ENCODE measurements at regions not wholly inside any gene's neighbourhood (a gene's known extent, or its start where the extent isn't known, plus 50 kb on each side); places are given as distances from the start of the nearest gene placed in this dataset.

DNA sequence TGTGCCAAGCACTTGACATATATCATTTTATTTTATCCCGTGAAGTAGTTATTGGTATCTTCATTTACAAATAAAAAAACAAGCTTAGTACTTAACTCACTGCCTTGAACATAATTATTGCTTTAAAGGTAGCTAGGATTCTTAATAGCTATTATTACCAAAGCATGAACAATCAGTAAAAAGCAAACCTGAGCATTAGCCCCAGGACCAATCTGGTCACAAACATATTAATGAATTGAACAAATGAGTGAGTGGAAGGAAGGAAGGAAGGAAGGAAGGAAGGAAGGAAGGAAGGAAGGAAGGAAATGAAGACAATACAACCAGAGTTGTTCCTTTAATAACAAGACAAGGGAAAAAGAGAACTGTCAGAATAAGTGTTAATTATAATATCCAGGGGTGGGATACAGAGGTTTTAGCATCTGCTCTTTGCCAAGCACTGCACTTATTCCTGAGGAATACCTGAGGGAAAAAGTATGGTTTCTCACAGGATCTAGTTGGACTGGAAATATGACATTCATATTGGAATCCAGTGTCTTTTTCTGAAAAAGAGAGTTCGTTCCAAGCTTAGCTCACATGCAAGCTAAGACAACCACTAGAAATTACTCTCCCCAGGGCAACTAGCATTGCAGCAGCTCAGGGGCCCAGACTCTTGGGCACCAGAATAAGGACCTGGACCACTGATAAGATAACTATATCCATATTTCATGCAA lies 172.9 kb upstream of the MGMT start:
- Histone ChIP-seq H4K20me1 (replicated peaks; ENCODE audit: control insufficient read depth, extremely low read depth, insufficient read depth, low read length) (no peaks in the 10 kb centered on the region), H3K27me3 (ENCODE audit: control insufficient read depth in 2 of 2, insufficient read depth in 2 of 2, low read length in 2 of 2) (no peaks in the 10 kb centered on the region), H3K9ac (replicated peaks; ENCODE audit: extremely low read depth, insufficient read depth, low read length) (no peak overlapping the region), H3K9me1 (replicated peaks; ENCODE audit: control insufficient read depth, extremely low read depth, insufficient read depth, low read length) (no peaks in the 10 kb centered on the region), H3K9me3 (replicated peaks; ENCODE audit: control insufficient read depth, insufficient read depth, low read length) (no peaks in the 10 kb centered on the region), H3K27ac (ENCODE audit: insufficient read depth, low read depth, low read length) (no peak overlapping the region), H3K4me2 (ENCODE audit: insufficient read depth, low read length) (no peak overlapping the region), H2AFZ (ENCODE audit: low read depth, low read length) (no peak overlapping the region), H3K4me3 (replicated peaks in 1 of 3; ENCODE audit: insufficient read depth in 1 of 3, low read depth in 1 of 3, low read length in 3 of 3) (no peak overlapping the region), H3K79me2 (ENCODE audit: control insufficient read depth, insufficient read depth, low read length) (no peaks in the 10 kb centered on the region), H3K4me1 (ENCODE audit: control insufficient read depth, extremely low read depth, insufficient read depth, low read length) (no peaks in the 10 kb centered on the region), H3K36me3 (ENCODE audit: control insufficient read depth in 2 of 2, extremely low read depth in 1 of 2, insufficient read depth in 2 of 2, low read length in 2 of 2) (no peaks in the 10 kb centered on the region)
- TF ChIP-seq POLR2A (IDR thresholded peaks at IDR 0.05; ENCODE audit: low read depth, low read length), result no peak
- TF ChIP-seq MYC (IDR thresholded peaks at IDR 0.05; ENCODE audit: low read depth, low read length), result no peak
- no peak for TF ChIP-seq EZH2 (IDR thresholded peaks at IDR 0.05; ENCODE audit: borderline replicate concordance, low read depth, low read length, severe bottlenecking)
- TF ChIP-seq, protein P1, sequence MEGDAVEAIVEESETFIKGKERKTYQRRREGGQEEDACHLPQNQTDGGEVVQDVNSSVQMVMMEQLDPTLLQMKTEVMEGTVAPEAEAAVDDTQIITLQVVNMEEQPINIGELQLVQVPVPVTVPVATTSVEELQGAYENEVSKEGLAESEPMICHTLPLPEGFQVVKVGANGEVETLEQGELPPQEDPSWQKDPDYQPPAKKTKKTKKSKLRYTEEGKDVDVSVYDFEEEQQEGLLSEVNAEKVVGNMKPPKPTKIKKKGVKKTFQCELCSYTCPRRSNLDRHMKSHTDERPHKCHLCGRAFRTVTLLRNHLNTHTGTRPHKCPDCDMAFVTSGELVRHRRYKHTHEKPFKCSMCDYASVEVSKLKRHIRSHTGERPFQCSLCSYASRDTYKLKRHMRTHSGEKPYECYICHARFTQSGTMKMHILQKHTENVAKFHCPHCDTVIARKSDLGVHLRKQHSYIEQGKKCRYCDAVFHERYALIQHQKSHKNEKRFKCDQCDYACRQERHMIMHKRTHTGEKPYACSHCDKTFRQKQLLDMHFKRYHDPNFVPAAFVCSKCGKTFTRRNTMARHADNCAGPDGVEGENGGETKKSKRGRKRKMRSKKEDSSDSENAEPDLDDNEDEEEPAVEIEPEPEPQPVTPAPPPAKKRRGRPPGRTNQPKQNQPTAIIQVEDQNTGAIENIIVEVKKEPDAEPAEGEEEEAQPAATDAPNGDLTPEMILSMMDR (IDR thresholded peaks at IDR 0.05; ENCODE audit: extremely low read depth in 1 of 2, insufficient read depth in 1 of 2, low read depth in 1 of 2, low read length in 2 of 2), result no peak
- TF ChIP-seq JUN (IDR thresholded peaks at IDR 0.05; ENCODE audit: borderline replicate concordance, insufficient read depth, insufficient read length, low read depth), result no peak
- no peak for TF ChIP-seq FOS (IDR thresholded peaks at IDR 0.05; ENCODE audit: borderline replicate concordance, insufficient read depth, low read length)
- TF ChIP-seq, protein P2, sequence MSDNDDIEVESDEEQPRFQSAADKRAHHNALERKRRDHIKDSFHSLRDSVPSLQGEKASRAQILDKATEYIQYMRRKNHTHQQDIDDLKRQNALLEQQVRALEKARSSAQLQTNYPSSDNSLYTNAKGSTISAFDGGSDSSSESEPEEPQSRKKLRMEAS (IDR thresholded peaks at IDR 0.05; ENCODE audit: insufficient read depth, insufficient read length), result no peak
- no peak for TF ChIP-seq POLR2AphosphoS5 (IDR thresholded peaks at IDR 0.05; ENCODE audit: insufficient read depth, low read depth, low read length)
- FAIRE-seq, result no peak
- no peak for DNase-seq (ENCODE audit: low read depth, low spot score)
- no TSS peak for BruUV-seq (replicated peaks)
- intact Hi-C loops (cut with micrococcal nuclease) (no loop called here), dilution Hi-C loops (cut with MboI; ENCODE audit: extremely low pct_ligation_motif_present, low sequenced_read_pairs) (no loop called here)
- ChIA-PET CTCF (interaction anchor here (1.2 kb wide), 1 partner anchor 23 kb away, joined by 3 read pairs; no protein-coding TSS in a partner anchor), POLR2A (no interaction called here)
